GM12878 (cell line): ENCODE measurements at regions not wholly inside any gene's neighbourhood (a gene's known extent, or its start where the extent isn't known, plus 50 kb on each side); places are given as distances from the start of the nearest gene placed in this dataset.

Experiments
- ATAC-seq: fragments of 200-7000 bp; cut with Tn5 transposase; 3 replicates; pipeline ENCODE4 v1.9.1; 2020; ENCODE audit warnings: mild to moderate bottlenecking, moderate library complexity
- BruUV-seq: library from RNA; stranded (reverse); fragments of 400-500 nt; replicated peaks from 2 replicates; lab custom pipeline; 2021; lab: Mats Ljungman, UMichigan
- CTCF ChIA-PET: fragments of 300-600 bp; sonication (Branson Sonifier 250); formaldehyde crosslinking; extraction: SDS; loops from one replicate; lab custom pipeline; 2021; ENCODE audit warnings: inconsistent platforms; lab: Yijun Ruan, JAX
- POLR2A ChIA-PET: fragments of 350-600 bp; formaldehyde crosslinking; extraction: SDS; loops from one replicate; lab custom pipeline; 2021; ENCODE audit warnings: inconsistent platforms; lab: Charles Lee
- RAD21 ChIA-PET: fragments of 300-600 bp; sonication (Branson Sonifier 250); formaldehyde crosslinking; loops from one replicate; lab custom pipeline; 2023; ENCODE audit warnings: antibody characterized with exemption; ENCODE audit not compliant: unreplicated experiment; lab: Charles Lee
- SMC1A ChIA-PET: fragments of 300-600 bp; sonication (Branson Sonifier 250); formaldehyde crosslinking; loops from one replicate; lab custom pipeline; 2023; ENCODE audit not compliant: unreplicated experiment, uncharacterized antibody; lab: Charles Lee
- DNase-seq: peaks from one replicate; pipeline ENCODE4 v3.0.0-alpha.2; 2011; ENCODE audit warnings: low read depth, low spot score
- FAIRE-seq: peaks from 3 replicates; lab custom pipeline; 2011; peaks lifted over from hg19 to GRCh38; lab: Jason Lieb, UNC
- H2AFZ ChIP-seq: 2 replicates; pipeline ENCODE4 v1.6.0; 2011; ENCODE audit warnings: low read depth, low read length, control low read depth; ENCODE audit not compliant: control insufficient read depth
- H3K27ac ChIP-seq: 2 replicates; pipeline ENCODE4 v1.5.1; 2011; ENCODE audit warnings: control low read depth; ENCODE audit not compliant: control insufficient read depth, insufficient read depth
- H3K27me3 ChIP-seq, 2 experiments: replicated peaks in 1 of 2; 2 replicates each; pipeline versions ENCODE4 v1.6.0 to v1.6.1; 2011; ENCODE audit warnings: low read length in 1 of 2; ENCODE audit not compliant: control insufficient read depth in 2 of 2, insufficient read depth in 2 of 2
- H3K36me3 ChIP-seq, 2 experiments: 2 replicates each; pipeline ENCODE4 v1.5.1; 2011; ENCODE audit warnings: low read length in 1 of 2; ENCODE audit not compliant: control insufficient read depth in 2 of 2, insufficient read depth in 2 of 2
- H3K4me1 ChIP-seq: 2 replicates; pipeline ENCODE4 v1.6.1; 2011; ENCODE audit warnings: mild to moderate bottlenecking, low read length, moderate library complexity, mixed read lengths; ENCODE audit not compliant: control insufficient read depth, insufficient read depth
- H3K4me2 ChIP-seq: 2 replicates; pipeline ENCODE4 v1.6.0; 2011; ENCODE audit warnings: control low read depth; ENCODE audit not compliant: control insufficient read depth, insufficient read depth
- H3K4me3 ChIP-seq: fragments of 200-600 bp; sonication (generic); 2 replicates; pipeline ENCODE4 v1.5.1; 2016
- H3K79me2 ChIP-seq: 2 replicates; pipeline ENCODE4 v1.6.0; 2011; ENCODE audit warnings: low read length; ENCODE audit not compliant: control insufficient read depth, insufficient read depth
- H3K9ac ChIP-seq: 2 replicates; pipeline ENCODE4 v1.8.0; 2011; ENCODE audit warnings: low read length, control low read depth, mixed read lengths; ENCODE audit not compliant: control insufficient read depth, insufficient read depth
- H3K9me3 ChIP-seq: replicated peaks from 3 replicates; pipeline ENCODE4 v1.5.1; 2011; ENCODE audit warnings: mild to moderate bottlenecking, low read length; ENCODE audit not compliant: control insufficient read depth, insufficient read depth
- H4K20me1 ChIP-seq: 2 replicates; pipeline ENCODE4 v1.6.0; 2011; ENCODE audit not compliant: control insufficient read depth, insufficient read depth
- BACH1 ChIP-seq: fragments of 450-650 bp; IDR thresholded peaks from 2 replicates; pipeline ENCODE4 v1.6.1; 2017; ENCODE audit warnings: mild to moderate bottlenecking, borderline replicate concordance
- CBX5 ChIP-seq: sonication (generic); IDR thresholded peaks from 2 replicates; pipeline ENCODE4 v1.6.1; 2016; ENCODE audit warnings: low read depth, moderate library complexity, mild to moderate bottlenecking, inconsistent platforms
- CHD4 ChIP-seq: fragments of 200-600 bp; sonication (generic); IDR thresholded peaks from 2 replicates; pipeline ENCODE4 v1.6.1; 2016; ENCODE audit warnings: mild to moderate bottlenecking
- CTCF ChIP-seq, 3 experiments: IDR thresholded peaks in 2 of 3; conservative IDR thresholded peaks in 1 of 3; 2 replicates each; pipeline ENCODE4 v1.5.1; 2011; ENCODE audit warnings: low read depth in 3 of 3, low read length in 3 of 3, mild to moderate bottlenecking in 3 of 3, control low read depth in 2 of 3, moderate library complexity in 2 of 3, inconsistent platforms in 1 of 3, mixed read lengths in 1 of 3; ENCODE audit not compliant: control insufficient read depth in 2 of 3, insufficient read depth in 1 of 3; ENCODE audit errors: extremely low read depth in 1 of 3
- EED ChIP-seq: sonication (generic); IDR thresholded peaks from 2 replicates; pipeline ENCODE4 v1.6.1; 2016; ENCODE audit warnings: antibody characterized with exemption, low read depth
- EZH2 ChIP-seq: IDR thresholded peaks from 2 replicates; pipeline ENCODE4 v1.6.1; 2012; ENCODE audit warnings: low read depth, mild to moderate bottlenecking, control low read depth, inconsistent platforms, low read length, borderline replicate concordance; ENCODE audit not compliant: control insufficient read depth
- FOS ChIP-seq: IDR thresholded peaks from 3 replicates; pipeline ENCODE4 v1.6.1; 2011; ENCODE audit warnings: borderline replicate concordance; ENCODE audit not compliant: insufficient read length; ENCODE audit errors: extremely low read depth
- FOXK2 ChIP-seq: fragments of 450-650 bp; IDR thresholded peaks from 2 replicates; pipeline ENCODE4 v1.6.1; 2017; ENCODE audit warnings: mild to moderate bottlenecking, moderate library complexity
- IKZF2 ChIP-seq, 2 experiments: fragments of 450-650 bp; IDR thresholded peaks; 2 replicates each; pipeline ENCODE4 v1.6.1; 2017; ENCODE audit warnings: mild to moderate bottlenecking in 2 of 2, moderate library complexity in 2 of 2
- PAX8 ChIP-seq: fragments of 450-650 bp; IDR thresholded peaks from 2 replicates; pipeline ENCODE4 v1.6.1; 2017; ENCODE audit warnings: mild to moderate bottlenecking, moderate library complexity
- RBBP5 ChIP-seq: fragments of 200-600 bp; sonication (generic); conservative IDR thresholded peaks from 2 replicates; pipeline ENCODE4 v1.6.1; 2016
- SP1 ChIP-seq: IDR thresholded peaks from one replicate; pipeline ENCODE4 v1.6.1; 2011; ENCODE audit warnings: low read depth, low read length
- SPI1 ChIP-seq: IDR thresholded peaks from 2 replicates; pipeline ENCODE4 v1.6.1; 2011; ENCODE audit warnings: low read depth, mild to moderate bottlenecking, low read length, moderate library complexity, borderline replicate concordance; ENCODE audit not compliant: insufficient read depth
- SRF ChIP-seq, 2 experiments: IDR thresholded peaks; 2 replicates each; pipeline ENCODE4 v1.6.1; 2011; ENCODE audit warnings: low read depth in 2 of 2, low read length in 2 of 2, mild to moderate bottlenecking in 1 of 2, moderate library complexity in 1 of 2
- STAT3 ChIP-seq: IDR thresholded peaks from 2 replicates; pipeline ENCODE4 v1.6.1; 2011; ENCODE audit warnings: low read depth, low read length, improper control_type of control experiment
- SUPT20H ChIP-seq: IDR thresholded peaks from 2 replicates; pipeline ENCODE4 v1.6.1; 2011; ENCODE audit warnings: low read depth, mild to moderate bottlenecking, low read length, moderate library complexity, borderline replicate concordance; ENCODE audit not compliant: control insufficient read depth
- TCF12 ChIP-seq: IDR thresholded peaks from 2 replicates; pipeline ENCODE4 v1.6.1; 2011; ENCODE audit warnings: low read depth, mild to moderate bottlenecking, low read length
- ZNF687 ChIP-seq: fragments of 450-650 bp; IDR thresholded peaks from 2 replicates; pipeline ENCODE4 v1.6.1; 2017; ENCODE audit warnings: mild to moderate bottlenecking, moderate library complexity
- WGBS: methylation state at CpG from one replicate; pipeline ENCODE4 v1.1.6; 2016; ENCODE audit warnings: low lambda C conversion rate; ENCODE audit not compliant: insufficient replicate concordance, insufficient coverage; ENCODE audit errors: missing lambda C conversion rate; 5-methylcytosine and 5-hydroxymethylcytosine counted together
- in situ Hi-C: fragments of 300-500 bp; cut with MboI; formaldehyde crosslinking; loops from 9 replicates; pipeline ENCODE4 v1.14.3; 2018; ENCODE audit warnings: mixed read lengths
- intact Hi-C: fragments of 100-400 bp; cut with micrococcal nuclease; formaldehyde crosslinking; loops from one replicate; pipeline ENCODE4 v1.14.2; 2022; ENCODE audit not compliant: unreplicated experiment

DNA sequence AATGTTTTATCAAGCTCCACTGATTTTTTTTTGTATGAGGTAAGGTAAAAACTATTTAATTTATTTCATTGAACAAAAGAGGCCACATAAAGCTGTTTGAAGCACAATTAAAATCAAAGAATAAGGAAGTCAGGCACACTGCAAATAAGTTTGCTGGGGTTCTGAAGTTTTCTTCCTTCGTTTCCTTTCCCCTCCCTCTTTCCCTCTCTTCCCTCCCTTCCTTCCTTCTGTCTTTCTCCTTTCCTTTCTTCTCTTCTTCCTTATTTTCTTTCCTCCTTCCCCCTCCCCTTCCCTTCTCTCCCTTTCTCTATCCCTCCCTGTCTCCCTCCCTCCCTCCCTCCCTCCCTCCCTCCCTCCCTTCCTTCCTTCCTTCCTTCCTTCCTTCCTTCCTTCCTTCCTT, 78.7 kb downstream of the ALX1 start:
- Histone ChIP-seq H3K27ac (no peak overlapping the region), H3K4me3 (no peak overlapping the region), H2AFZ (no peak overlapping the region), H3K79me2 (no peaks in the 10 kb centered on the region), H3K27me3 (no peaks in the 10 kb centered on the region)
- POLR2A ChIA-PET: no interaction called here
- SMC1A ChIA-PET: no interaction called here
- in situ Hi-C loops: no loop called here
- BruUV-seq: no TSS peak
- intact Hi-C loops: no loop called here
- DNase-seq: no peak
- TF ChIP-seq CTCF (IDR thresholded peaks at IDR 0.05 in 2 of 3, conservative IDR thresholded peaks at IDR 0.05 in 1 of 3; ENCODE audit: control insufficient read depth in 2 of 3, extremely low read depth in 1 of 3, insufficient read depth in 1 of 3, low read depth in 3 of 3, low read length in 3 of 3) (no peak), ZNF687 (no peak), BACH1 (no peak), SPI1 (no peak), STAT3 (no peak), RBBP5 (no peak), EED (no peak), CBX5 (no peak), FOS (no peak), SP1 (no peak), SUPT20H (no peak), PAX8 (no peak), FOXK2 (no peak), TCF12 (no peak), SRF (IDR thresholded peaks at IDR 0.05; ENCODE audit: low read depth in 2 of 2, low read length in 2 of 2) (no peak), CHD4 (no peak), EZH2 (no peak), IKZF2 (IDR thresholded peaks at IDR 0.05) (no peak)
- TF ChIP-seq, all 136 proteins: peak for 0
- no peaks in the 10 kb centered on the region for H3K4me1 ChIP-seq
- H3K9me3 ChIP-seq: no peaks in the 10 kb centered on the region
- H3K36me3 ChIP-seq: no peaks in the 10 kb centered on the region
- ChIA-PET CTCF (no interaction called here), RAD21 (no interaction called here)
- H3K4me2 ChIP-seq: no peak overlapping the region
- no peak overlapping the region for H3K9ac ChIP-seq
- FAIRE-seq (no peak), ATAC-seq (no peak)
- WGBS: 0% methylated on average over 1 of the region's 1 CpG
- no peaks in the 10 kb centered on the region for H4K20me1 ChIP-seq
